ENCODE measurements at regions not wholly inside any gene's neighbourhood (a gene's known extent, or its start where the extent isn't known, plus 50 kb on each side); places are given as distances from the start of the nearest gene placed in this dataset.
"Not testable (repeated sequence)": the region's sequence is repeated elsewhere in the genome, so short reads cannot be mapped to it uniquely, and the experiment has no call there.

GRCh38 chr2:145379934-145380333 lies 860.0 kb upstream of the ZEB2 start:
- TF ChIP-seq EP300 (IDR thresholded peaks at IDR 0.05) (no peak), POLR2AphosphoS5 (IDR thresholded peaks at IDR 0.05) (no peak), CTCF (IDR thresholded peaks at IDR 0.05) (no peak), POLR2A (IDR thresholded peaks at IDR 0.05) (no peak)

GRCh38 chr2:145374165-145374564 lies 854.2 kb upstream of the ZEB2 start:
- TF ChIP-seq EP300 (IDR thresholded peaks at IDR 0.05) (no peak), POLR2AphosphoS5 (IDR thresholded peaks at IDR 0.05) (no peak), POLR2A (IDR thresholded peaks at IDR 0.05) (no peak), CTCF (IDR thresholded peaks at IDR 0.05) (no peak)
- H3K36me3 ChIP-seq = no peaks in the 10 kb centered on the region
- no peaks in the 10 kb centered on the region for H3K4me1 ChIP-seq
- H3K27me3 ChIP-seq = no peaks in the 10 kb centered on the region
- DNase-seq = no peak
- H3K27ac ChIP-seq = no peak overlapping the region
- no peak overlapping the region for H3K4me3 ChIP-seq
- intact Hi-C loops (cut with DNase I) = no loop called here
- no peaks in the 10 kb centered on the region for H3K9me3 ChIP-seq

More at GRCh38 chr2:145379934-145380333, 860.0 kb upstream of the ZEB2 start:
- 74 to 82% methylated on average over 6 of the region's 6 CpGs for WGBS, 2 donors
- no peak for DNase-seq
- no peak overlapping the region for H3K4me3 ChIP-seq
- H3K36me3 ChIP-seq = no peaks in the 10 kb centered on the region
- no peaks in the 10 kb centered on the region for H3K9me3 ChIP-seq
- intact Hi-C loops (cut with DNase I) = no loop called here
- H3K4me1 ChIP-seq = no peaks in the 10 kb centered on the region
- H3K27me3 ChIP-seq = no peaks in the 10 kb centered on the region
- no peak overlapping the region for H3K27ac ChIP-seq

GRCh38 chr2:145367334-145367733 lies 847.4 kb upstream of the ZEB2 start:
- WGBS, 2 donors = 92 to 96% methylated on average over 3 of the region's 3 CpGs
- H3K9me3 ChIP-seq; H3K36me3 ChIP-seq; H3K27ac ChIP-seq; DNase-seq; intact Hi-C loops (cut with DNase I); H3K4me3 ChIP-seq; H3K27me3 ChIP-seq; H3K4me1 ChIP-seq: not testable (repeated sequence)

GRCh38 chr2:145366341-145366740 lies 846.4 kb upstream of the ZEB2 start:
- H3K27ac ChIP-seq = no peak overlapping the region
- no peak for TF ChIP-seq POLR2AphosphoS5 (IDR thresholded peaks at IDR 0.05)
- TF ChIP-seq POLR2A (IDR thresholded peaks at IDR 0.05) = no peak
- no peak for TF ChIP-seq EP300 (IDR thresholded peaks at IDR 0.05)
- TF ChIP-seq CTCF (IDR thresholded peaks at IDR 0.05) = no peak
- intact Hi-C loops (cut with DNase I) = no loop called here

GRCh38 chr2:145360129-145360790 lies 840.3 kb upstream of the ZEB2 start:
- H3K4me1 ChIP-seq = no peaks in the 10 kb centered on the region
- no peak for DNase-seq
- H3K27me3 ChIP-seq = no peaks in the 10 kb centered on the region
- TF ChIP-seq EP300 (IDR thresholded peaks at IDR 0.05) (no peak), POLR2A (IDR thresholded peaks at IDR 0.05) (no peak), CTCF (IDR thresholded peaks at IDR 0.05) (no peak), POLR2AphosphoS5 (IDR thresholded peaks at IDR 0.05) (no peak)
- H3K36me3 ChIP-seq = no peaks in the 10 kb centered on the region
- no peak overlapping the region for H3K4me3 ChIP-seq
- H3K9me3 ChIP-seq = no peaks in the 10 kb centered on the region
- no peak overlapping the region for H3K27ac ChIP-seq
- intact Hi-C loops (cut with DNase I) = no loop called here
- WGBS, 2 donors = 82 to 92% methylated on average over 7 of the region's 7 CpGs

More at GRCh38 chr2:145366341-145366740, 846.4 kb upstream of the ZEB2 start:
- Histone ChIP-seq H3K4me3 (no peak overlapping the region), H3K36me3 (no peaks in the 10 kb centered on the region), H3K4me1 (no peaks in the 10 kb centered on the region), H3K9me3 (no peaks in the 10 kb centered on the region), H3K27me3 (no peaks in the 10 kb centered on the region)
- no peak for DNase-seq

Data from sigmoid colon (tissue), 6 donors.